Tibial artery (tissue), 4 donors: ENCODE measurements at regions not wholly inside any gene's neighbourhood (a gene's known extent, or its start where the extent isn't known, plus 50 kb on each side); places are given as distances from the start of the nearest gene placed in this dataset.
"Not testable (repeated sequence)": the region's sequence is repeated elsewhere in the genome, so short reads cannot be mapped to it uniquely, and the experiment has no call there.

ENCODE experiments used
- DNase-seq, 2 donors: peaks; one replicate each; pipeline ENCODE4 v3.0.0-alpha.2; 2019
- H3K27ac ChIP-seq, 2 donors: fragments of 200-600 bp; sonication (generic) in 1 of 2; 1 replicate in 1 of 2; 2 replicates in 1 of 2; pipeline ENCODE4 v1.5.1; 2018 to 2019; ENCODE audit warnings: mild to moderate bottlenecking in 1 of 2
- H3K27me3 ChIP-seq, 2 donors: fragments of 200-600 bp; sonication (generic) in 1 of 2; one replicate each; pipeline versions ENCODE4 v1.5.1 to v1.6.0; 2016 to 2019
- H3K36me3 ChIP-seq, 3 donors: fragments of 200-600 bp; sonication (generic) in 2 of 3; one replicate each; pipeline ENCODE4 v1.5.1; 2016 to 2019; ENCODE audit warnings: mild to moderate bottlenecking in 2 of 3
- H3K4me1 ChIP-seq, 4 donors: fragments of 200-600 bp; sonication (generic) in 2 of 4; 1 replicate in 3 of 4; 2 replicates in 1 of 4; pipeline ENCODE4 v1.5.1; 2016 to 2019
- H3K4me3 ChIP-seq, 2 donors: fragments of 200-600 bp; sonication (generic) in 1 of 2; 1 replicate in 1 of 2; 2 replicates in 1 of 2; pipeline ENCODE4 v1.5.1; 2018 to 2019; ENCODE audit warnings: mild to moderate bottlenecking in 2 of 2
- H3K9me3 ChIP-seq, 3 donors: fragments of 200-600 bp; sonication (generic) in 1 of 3; one replicate each; pipeline ENCODE4 v1.5.1; 2016 to 2019
- CTCF ChIP-seq, 2 experiments: fragments of 200-600 bp in 1 of 2; fragments of 450-650 bp in 1 of 2; IDR thresholded peaks; one replicate each; pipeline ENCODE4 v1.5.1; 2017 to 2019; ENCODE audit warnings: antibody characterized with exemption in 2 of 2, mild to moderate bottlenecking in 1 of 2, moderate library complexity in 1 of 2
- intact Hi-C: fragments of 100-400 bp; cut with DNase I; formaldehyde crosslinking; loops from one replicate; pipeline ENCODE4 v1.15.0; 2023; ENCODE audit warnings: low total_unique reads

GRCh38 chr1:232744847-232745246 is 60.4 kb upstream of the MAP10 start:
- TF ChIP-seq CTCF (IDR thresholded peaks at IDR 0.05): no peak
- H3K4me3 ChIP-seq: no peak overlapping the region
- no peaks in the 10 kb centered on the region for H3K36me3 ChIP-seq
- H3K4me1 ChIP-seq: no peaks in the 10 kb centered on the region
- no peak overlapping the region for H3K27ac ChIP-seq
- intact Hi-C loops: no loop called here
- H3K27me3 ChIP-seq: no peaks in the 10 kb centered on the region
- peaks cover 0 to 23% (median 14%) of the 10 kb centered on the region in 3 donors for H3K9me3 ChIP-seq
- DNase-seq: no peak

GRCh38 chr1:232745698-232746097 is 59.5 kb upstream of the MAP10 start:
- H3K36me3 ChIP-seq, H3K27ac ChIP-seq, H3K4me3 ChIP-seq, intact Hi-C loops, DNase-seq, H3K4me1 ChIP-seq, H3K27me3 ChIP-seq: not testable (repeated sequence)
- peaks cover 0 to 18% (median 14%) of the 10 kb centered on the region in 3 donors for H3K9me3 ChIP-seq

- Histone ChIP-seq H3K9me3 (peaks cover 0 to 18% (median 14%) of the 10 kb centered on the region in 3 donors), H3K4me3 (no peak overlapping the region), H3K27me3 (no peaks in the 10 kb centered on the region), H3K27ac (no peak overlapping the region), H3K36me3 (no peaks in the 10 kb centered on the region), H3K4me1 (no peaks in the 10 kb centered on the region)
- no peak for DNase-seq
- TF ChIP-seq CTCF (IDR thresholded peaks at IDR 0.05): no peak
- intact Hi-C loops: no loop called here
These were observed 56.3 kb upstream of the MAP10 start for GRCh38 chr1:232748910-232749368.

GRCh38 chr1:232751393-232752140 is 53.6 kb upstream of the MAP10 start:
- Histone ChIP-seq H3K4me3 (no peak overlapping the region), H3K4me1 (no peaks in the 10 kb centered on the region), H3K27ac (no peak overlapping the region), H3K9me3 (peaks cover 0 to 18% (median 14%) of the 10 kb centered on the region in 3 donors), H3K36me3 (no peaks in the 10 kb centered on the region), H3K27me3 (no peaks in the 10 kb centered on the region)
- TF ChIP-seq CTCF (IDR thresholded peaks at IDR 0.05): no peak
- DNase-seq: no peak
- intact Hi-C loops: no loop called here

GRCh38 chr1:232752365-232752764 is 52.9 kb upstream of the MAP10 start:
- Histone ChIP-seq H3K27ac (no peak overlapping the region), H3K4me1 (no peaks in the 10 kb centered on the region), H3K4me3 (no peak overlapping the region), H3K36me3 (no peaks in the 10 kb centered on the region), H3K9me3 (peaks cover 0 to 16% (median 14%) of the 10 kb centered on the region in 3 donors), H3K27me3 (no peaks in the 10 kb centered on the region)
- intact Hi-C loops: no loop called here
- no peak for DNase-seq
- TF ChIP-seq CTCF (IDR thresholded peaks at IDR 0.05): no peak

- DNase-seq: no peak
- intact Hi-C loops: no loop called here
- no peak overlapping the region for H3K4me3 ChIP-seq
- H3K36me3 ChIP-seq: no peaks in the 10 kb centered on the region
- no peak for TF ChIP-seq CTCF (IDR thresholded peaks at IDR 0.05)
- H3K9me3 ChIP-seq: no peaks in the 10 kb centered on the region
- no peaks in the 10 kb centered on the region for H3K27me3 ChIP-seq
- H3K4me1 ChIP-seq: no peaks in the 10 kb centered on the region
- no peak overlapping the region for H3K27ac ChIP-seq
These were observed 50.3 kb upstream of the MAP10 start for GRCh38 chr1:232754930-232755329.
